Activated B cell treated with CpG ODN at 0.5 μM for 24 hours (primary cell): ENCODE measurements at regions not wholly inside any gene's neighbourhood (a gene's known extent, or its start where the extent isn't known, plus 50 kb on each side); places are given as distances from the start of the nearest gene placed in this dataset.

Experiments
- ATAC-seq: fragments of 200-7000 bp; cut with Tn5 transposase; one replicate; pipeline ENCODE4 v1.10.0; 2021; ENCODE audit warnings: low read depth, mild to moderate bottlenecking, moderate library complexity
- CTCF ChIA-PET: fragments of 350-600 bp; sonication (Branson Sonifier 250); formaldehyde crosslinking; loops from one replicate; lab custom pipeline; 2021; ENCODE audit warnings: antibody characterized with exemption; lab: Charles Lee
- POLR2A ChIA-PET: fragments of 350-600 bp; sonication (Branson Sonifier 250); formaldehyde crosslinking; loops from one replicate; lab custom pipeline; 2021; ENCODE audit warnings: antibody characterized with exemption; lab: Charles Lee
- DNase-seq: peaks from one replicate; pipeline ENCODE4 v3.0.0; 2022
- H3K27ac Mint-ChIP-seq: one replicate; pipeline ENCODE4 v1.8.0; 2020; ENCODE audit warnings: mixed read lengths
- H3K27me3 Mint-ChIP-seq: one replicate; pipeline ENCODE4 v1.8.0; 2021; ENCODE audit warnings: mixed read lengths
- H3K36me3 Mint-ChIP-seq: one replicate; pipeline ENCODE4 v1.8.0; 2021; ENCODE audit warnings: low read depth, mixed read lengths
- H3K4me1 Mint-ChIP-seq: one replicate; pipeline ENCODE4 v1.8.0; 2021; ENCODE audit warnings: mixed read lengths
- H3K4me3 Mint-ChIP-seq: one replicate; pipeline ENCODE4 v1.8.0; 2020; ENCODE audit warnings: mild to moderate bottlenecking, mixed read lengths
- H3K9me3 Mint-ChIP-seq: one replicate; pipeline ENCODE4 v1.8.0; 2020; ENCODE audit warnings: mixed read lengths
- CTCF ChIP-seq: fragments of 200-600 bp; IDR thresholded peaks from one replicate; pipeline ENCODE4 v1.8.0; 2022; ENCODE audit warnings: antibody characterized with exemption, mild to moderate bottlenecking
- intact Hi-C: fragments of 100-400 bp; cut with micrococcal nuclease; formaldehyde crosslinking; loops from one replicate; pipeline ENCODE4 v1.15.1; 2024

DNA sequence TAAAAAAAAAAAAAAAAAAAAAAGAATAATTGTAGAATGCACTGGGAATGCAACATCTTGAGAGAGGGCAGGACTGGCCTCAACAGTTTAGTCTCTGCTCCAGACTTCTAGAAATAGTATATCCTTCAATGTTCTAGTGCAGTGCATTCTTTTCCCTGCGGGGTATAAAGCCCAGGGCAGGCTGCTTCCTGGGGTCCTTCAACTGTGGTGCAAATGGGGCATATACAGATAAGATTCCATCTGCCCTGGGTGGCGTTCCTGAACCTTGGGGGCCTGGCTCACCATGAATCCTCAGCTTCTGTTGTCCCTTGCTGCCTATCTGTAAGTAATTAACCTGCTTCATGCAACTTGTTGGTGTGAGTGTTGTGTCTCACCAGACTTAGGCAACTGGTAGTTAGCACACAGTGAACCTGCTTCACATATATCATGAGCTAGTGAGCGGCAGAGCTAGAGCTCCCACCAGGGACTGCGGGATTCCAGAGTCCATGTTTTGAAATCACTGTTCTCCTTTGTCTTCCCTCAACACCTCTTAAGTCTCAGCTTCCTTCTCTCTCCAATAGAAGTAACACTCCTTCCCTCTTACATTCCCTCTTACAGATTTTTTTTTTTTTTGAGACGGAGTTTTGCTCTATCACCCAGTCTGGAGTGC, 177.6 kb downstream of the SUDS3 start:
- no peak overlapping the region for H3K27ac Mint-ChIP-seq
- no peak for TF ChIP-seq CTCF
- DNase-seq (no peak), ATAC-seq (no peak)
- H3K4me3 Mint-ChIP-seq: no peak overlapping the region
- peaks cover 10% of the 10 kb centered on the region for H3K9me3 Mint-ChIP-seq
- H3K4me1 Mint-ChIP-seq: no peaks in the 10 kb centered on the region
- intact Hi-C loops: no loop called here
- POLR2A ChIA-PET: interaction anchor here (0.7 kb wide), 1 partner anchor 8 kb away, joined by 6 read pairs; no protein-coding TSS in a partner anchor
- no peaks in the 10 kb centered on the region for H3K27me3 Mint-ChIP-seq
- H3K36me3 Mint-ChIP-seq: no peaks in the 10 kb centered on the region
- CTCF ChIA-PET: no interaction called here

DNA sequence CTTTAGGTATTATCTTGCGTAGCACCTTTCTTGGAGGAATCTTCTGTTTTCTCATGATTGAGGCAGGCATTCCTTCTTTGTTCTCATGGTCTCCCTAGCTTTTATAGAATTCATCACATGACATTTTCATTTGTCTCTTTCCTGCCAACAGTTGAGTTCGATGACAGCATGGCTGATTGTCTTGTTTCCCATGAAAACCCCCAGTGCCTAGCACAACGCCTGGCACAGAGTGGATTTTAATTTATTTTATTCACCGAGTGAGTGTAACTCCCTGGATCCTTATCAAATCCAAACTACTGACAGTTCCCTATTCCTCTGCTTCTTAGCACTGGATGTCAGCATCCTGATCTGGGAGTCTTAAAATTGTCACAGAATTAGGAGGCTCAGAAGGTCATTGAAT, 182.6 kb downstream of the SUDS3 start:
- intact Hi-C loops: no loop called here
- CTCF ChIA-PET: no interaction called here
- TF ChIP-seq CTCF: no peak

DNA sequence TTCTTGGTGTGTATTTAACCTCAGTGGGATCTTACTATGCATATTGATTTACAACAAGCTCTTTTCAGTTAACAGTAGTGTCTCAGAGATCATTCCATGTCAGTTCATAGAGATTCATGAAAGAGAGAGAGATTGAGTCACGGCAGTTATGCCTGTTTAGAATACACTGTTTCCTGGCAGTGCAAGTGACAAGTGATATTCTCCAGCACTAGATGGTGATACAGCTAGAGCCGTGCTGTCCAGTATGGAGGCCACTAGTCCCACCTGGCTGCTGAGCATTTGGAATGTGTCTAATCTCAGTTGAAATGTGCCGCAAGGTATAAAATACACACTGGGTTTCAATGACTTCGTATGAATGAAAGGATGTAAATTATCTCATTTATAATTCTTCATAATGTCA, 184.4 kb downstream of the SUDS3 start:
- POLR2A ChIA-PET: no interaction called here
- H3K4me1 Mint-ChIP-seq: no peaks in the 10 kb centered on the region
- no peaks in the 10 kb centered on the region for H3K9me3 Mint-ChIP-seq
- DNase-seq (no peak), ATAC-seq (no peak)
- no peak overlapping the region for H3K4me3 Mint-ChIP-seq
- H3K27ac Mint-ChIP-seq: no peak overlapping the region
- TF ChIP-seq CTCF: no peak
- H3K36me3 Mint-ChIP-seq: no peaks in the 10 kb centered on the region
- CTCF ChIA-PET: no interaction called here
- H3K27me3 Mint-ChIP-seq: no peaks in the 10 kb centered on the region
- intact Hi-C loops: no loop called here

More for the DNA sequence above, 182.6 kb downstream of the SUDS3 start:
- no peaks in the 10 kb centered on the region for H3K36me3 Mint-ChIP-seq
- no peaks in the 10 kb centered on the region for H3K9me3 Mint-ChIP-seq
- POLR2A ChIA-PET: no interaction called here
- no peak overlapping the region for H3K4me3 Mint-ChIP-seq
- ATAC-seq: no peak
- H3K27me3 Mint-ChIP-seq: no peaks in the 10 kb centered on the region
- H3K27ac Mint-ChIP-seq: no peak overlapping the region
- no peaks in the 10 kb centered on the region for H3K4me1 Mint-ChIP-seq
- no peak for DNase-seq

DNA sequence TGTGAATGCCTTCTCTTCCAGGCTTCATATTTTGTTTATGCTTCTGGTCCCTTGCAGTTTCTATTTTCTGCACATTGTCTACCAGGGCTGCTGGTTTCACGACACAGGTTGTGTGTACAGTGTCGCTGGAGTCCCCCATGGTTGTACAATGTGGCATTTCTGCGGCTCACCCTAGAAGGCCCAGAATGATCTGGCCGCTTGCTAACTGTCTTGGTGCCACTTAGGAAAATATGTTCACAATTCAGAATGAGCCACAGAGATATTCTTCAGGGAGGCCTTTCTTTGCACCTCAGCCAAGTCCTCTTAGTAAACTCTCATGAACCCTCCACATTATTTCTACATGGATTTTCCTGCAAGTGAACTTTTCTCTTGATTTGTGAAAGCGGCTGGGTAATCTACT, 195.4 kb downstream of the SUDS3 start:
- ATAC-seq: no peak
- no peak overlapping the region for H3K4me3 Mint-ChIP-seq

GRCh38 chr12:118574288-118574687, 197.9 kb downstream of the SUDS3 start:
- TF ChIP-seq CTCF: no peak
- intact Hi-C loops: no loop called here
- no peaks in the 10 kb centered on the region for H3K4me1 Mint-ChIP-seq
- H3K9me3 Mint-ChIP-seq: peaks cover 5% of the 10 kb centered on the region
- POLR2A ChIA-PET: no interaction called here
- no peak overlapping the region for H3K27ac Mint-ChIP-seq
- DNase-seq (no peak), ATAC-seq (no peak)
- H3K27me3 Mint-ChIP-seq: no peaks in the 10 kb centered on the region
- H3K4me3 Mint-ChIP-seq: no peak overlapping the region
- CTCF ChIA-PET: no interaction called here
- no peaks in the 10 kb centered on the region for H3K36me3 Mint-ChIP-seq

More for the DNA sequence above, 195.4 kb downstream of the SUDS3 start:
- Mint-ChIP-seq H3K27me3 (no peaks in the 10 kb centered on the region), H3K9me3 (peaks cover 5% of the 10 kb centered on the region), H3K4me1 (no peaks in the 10 kb centered on the region), H3K27ac (no peak overlapping the region), H3K36me3 (no peaks in the 10 kb centered on the region)
- ChIA-PET POLR2A (no interaction called here), CTCF (no interaction called here)
- no peak for DNase-seq
- intact Hi-C loops: no loop called here
- no peak for TF ChIP-seq CTCF
